22Rv1 (cell line): ENCODE measurements at regions not wholly inside any gene's neighbourhood (a gene's known extent, or its start where the extent isn't known, plus 50 kb on each side); places are given as distances from the start of the nearest gene placed in this dataset.

ENCODE experiments used
- ZFX ChIP-seq: fragments of 450-650 bp; IDR thresholded peaks from 2 replicates; pipeline ENCODE4 v1.6.1; 2017; ENCODE audit warnings: antibody characterized with exemption, borderline replicate concordance
- TF ChIP-seq, protein P1 (sequence below): fragments of 450-650 bp; IDR thresholded peaks from 2 replicates; pipeline ENCODE4 v1.5.1; 2017; ENCODE audit warnings: mild to moderate bottlenecking

DNA sequence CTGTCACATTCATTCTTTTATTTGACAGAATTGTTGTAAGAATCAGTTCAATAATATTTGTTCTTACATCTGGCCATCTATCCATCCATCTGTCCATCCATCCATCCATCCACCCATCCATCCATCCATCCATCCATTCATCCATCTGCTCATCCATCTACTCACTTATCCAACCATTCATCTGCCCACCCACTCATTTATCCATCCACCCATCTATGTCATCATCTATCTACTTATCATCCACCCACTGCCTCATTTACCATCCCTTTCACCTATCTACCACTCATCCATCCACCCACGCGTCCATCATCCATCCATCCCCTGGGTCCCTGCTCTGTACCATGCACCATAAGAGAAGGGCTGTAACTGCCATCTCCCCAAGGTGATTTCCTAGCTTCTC, 134.1 kb downstream of the FOXD2 start:
- TF ChIP-seq, protein P1, sequence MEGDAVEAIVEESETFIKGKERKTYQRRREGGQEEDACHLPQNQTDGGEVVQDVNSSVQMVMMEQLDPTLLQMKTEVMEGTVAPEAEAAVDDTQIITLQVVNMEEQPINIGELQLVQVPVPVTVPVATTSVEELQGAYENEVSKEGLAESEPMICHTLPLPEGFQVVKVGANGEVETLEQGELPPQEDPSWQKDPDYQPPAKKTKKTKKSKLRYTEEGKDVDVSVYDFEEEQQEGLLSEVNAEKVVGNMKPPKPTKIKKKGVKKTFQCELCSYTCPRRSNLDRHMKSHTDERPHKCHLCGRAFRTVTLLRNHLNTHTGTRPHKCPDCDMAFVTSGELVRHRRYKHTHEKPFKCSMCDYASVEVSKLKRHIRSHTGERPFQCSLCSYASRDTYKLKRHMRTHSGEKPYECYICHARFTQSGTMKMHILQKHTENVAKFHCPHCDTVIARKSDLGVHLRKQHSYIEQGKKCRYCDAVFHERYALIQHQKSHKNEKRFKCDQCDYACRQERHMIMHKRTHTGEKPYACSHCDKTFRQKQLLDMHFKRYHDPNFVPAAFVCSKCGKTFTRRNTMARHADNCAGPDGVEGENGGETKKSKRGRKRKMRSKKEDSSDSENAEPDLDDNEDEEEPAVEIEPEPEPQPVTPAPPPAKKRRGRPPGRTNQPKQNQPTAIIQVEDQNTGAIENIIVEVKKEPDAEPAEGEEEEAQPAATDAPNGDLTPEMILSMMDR = no peak
- TF ChIP-seq ZFX = no peak
